GM12892 (cell line): ENCODE measurements at regions not wholly inside any gene's neighbourhood (a gene's known extent, or its start where the extent isn't known, plus 50 kb on each side); places are given as distances from the start of the nearest gene placed in this dataset.

Experiments used
- DNase-seq: peaks from one replicate; pipeline ENCODE4 v3.0.0; 2011; ENCODE audit not compliant: insufficient read length
- FAIRE-seq: peaks from 2 replicates; lab custom pipeline; 2011; peaks lifted over from hg19 to GRCh38; lab: Jason Lieb, UNC
- POLR2A ChIP-seq: IDR thresholded peaks from 2 replicates; pipeline ENCODE4 v1.6.1; 2011; ENCODE audit warnings: low read depth, low read length, control low read depth
- POLR2AphosphoS5 ChIP-seq: IDR thresholded peaks from 2 replicates; pipeline ENCODE4 v1.6.1; 2011; ENCODE audit warnings: low read depth, low read length, control low read depth
- TAF1 ChIP-seq: IDR thresholded peaks from 2 replicates; pipeline ENCODE4 v1.6.1; 2011; ENCODE audit warnings: low read depth, mild to moderate bottlenecking, control low read depth, low read length, borderline replicate concordance

DNA sequence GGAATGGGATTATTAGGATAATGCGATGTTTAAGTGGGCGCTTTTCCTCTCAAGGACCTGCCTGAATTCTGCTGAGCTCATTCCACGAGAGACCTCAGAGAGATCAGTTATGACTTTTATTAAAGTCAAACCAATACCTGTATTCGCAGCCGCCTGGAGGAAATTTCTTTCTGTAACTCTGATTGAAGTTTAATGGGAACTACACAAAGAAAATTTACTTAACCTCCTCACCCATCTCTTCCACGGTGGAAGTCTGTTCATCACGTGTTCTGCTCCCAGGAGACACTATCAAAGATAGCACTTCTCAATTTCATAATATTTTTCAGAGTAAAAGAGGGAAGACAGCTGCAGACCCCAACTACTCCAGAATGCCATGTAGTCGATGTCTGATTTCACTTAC lies 334.7 kb upstream of the POU3F1 start:
- DNase-seq (no peak), FAIRE-seq (no peak)
- TF ChIP-seq POLR2A = no peak
- no peak for TF ChIP-seq TAF1
- no peak for TF ChIP-seq POLR2AphosphoS5

DNA sequence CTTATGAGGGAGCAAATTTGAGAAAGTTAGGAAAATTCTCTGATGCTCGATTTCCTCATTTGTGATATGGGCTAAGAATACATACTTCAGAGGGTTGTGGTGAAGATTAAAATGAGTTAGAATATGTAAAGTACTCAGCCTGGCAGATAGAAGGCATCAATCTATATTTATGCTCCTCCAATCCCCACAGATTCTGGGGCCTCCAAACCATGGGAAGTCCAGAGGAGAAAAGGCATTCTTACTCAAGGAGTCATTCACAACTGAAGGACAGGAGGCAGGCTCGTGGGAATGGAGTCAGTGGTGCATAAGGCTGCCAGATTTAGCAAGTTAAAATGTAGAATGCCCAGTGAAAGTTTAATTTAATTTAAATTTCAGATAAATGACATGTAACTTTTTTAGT lies 330.0 kb upstream of the POU3F1 start:
- FAIRE-seq = no peak
- no peak for TF ChIP-seq POLR2AphosphoS5
- no peak for TF ChIP-seq POLR2A
- no peak for TF ChIP-seq TAF1
- no peak for DNase-seq

DNA sequence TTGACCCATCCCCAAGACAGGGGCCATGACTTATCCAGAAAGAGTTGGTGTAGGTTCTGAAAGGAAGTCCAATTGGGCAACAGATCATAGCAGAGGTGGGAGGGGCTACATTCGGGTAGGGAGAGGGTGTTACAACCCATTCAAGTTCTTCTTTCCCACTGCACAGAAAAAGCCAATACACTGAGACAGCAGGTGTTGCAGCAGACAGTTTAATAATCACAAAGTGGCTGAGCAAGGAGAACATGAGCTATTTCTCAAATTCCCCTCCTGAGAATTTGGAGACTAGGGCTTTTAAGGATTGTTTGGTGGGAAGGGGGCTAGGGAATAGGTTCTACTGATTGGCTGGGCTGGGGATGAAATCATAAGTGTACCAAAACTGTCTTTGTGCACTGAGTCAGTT lies 328.4 kb upstream of the POU3F1 start:
- TF ChIP-seq TAF1 (no peak), POLR2AphosphoS5 (no peak), POLR2A (no peak)
- no peak for FAIRE-seq
- DNase-seq = no peak

DNA sequence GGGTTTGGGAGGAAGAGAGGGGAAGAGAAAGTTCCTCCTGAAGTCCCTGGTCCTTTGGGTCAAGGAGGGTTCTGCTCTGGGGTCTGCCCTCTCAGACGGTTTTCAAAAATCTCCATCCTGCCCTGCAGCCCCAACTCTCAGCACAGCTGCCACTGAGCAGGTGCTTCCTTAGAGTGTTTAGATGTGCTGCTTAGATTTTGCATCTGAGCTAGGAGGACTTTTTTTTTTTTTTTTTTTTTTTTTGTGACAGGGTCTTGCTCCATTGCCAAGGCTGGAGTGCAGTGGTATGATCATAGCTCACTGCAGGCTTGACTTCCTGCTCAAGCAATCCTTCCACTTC lies 324.9 kb upstream of the POU3F1 start:
- TF ChIP-seq TAF1 (no peak), POLR2AphosphoS5 (no peak), POLR2A (no peak)
- no peak for DNase-seq
- no peak for FAIRE-seq

DNA sequence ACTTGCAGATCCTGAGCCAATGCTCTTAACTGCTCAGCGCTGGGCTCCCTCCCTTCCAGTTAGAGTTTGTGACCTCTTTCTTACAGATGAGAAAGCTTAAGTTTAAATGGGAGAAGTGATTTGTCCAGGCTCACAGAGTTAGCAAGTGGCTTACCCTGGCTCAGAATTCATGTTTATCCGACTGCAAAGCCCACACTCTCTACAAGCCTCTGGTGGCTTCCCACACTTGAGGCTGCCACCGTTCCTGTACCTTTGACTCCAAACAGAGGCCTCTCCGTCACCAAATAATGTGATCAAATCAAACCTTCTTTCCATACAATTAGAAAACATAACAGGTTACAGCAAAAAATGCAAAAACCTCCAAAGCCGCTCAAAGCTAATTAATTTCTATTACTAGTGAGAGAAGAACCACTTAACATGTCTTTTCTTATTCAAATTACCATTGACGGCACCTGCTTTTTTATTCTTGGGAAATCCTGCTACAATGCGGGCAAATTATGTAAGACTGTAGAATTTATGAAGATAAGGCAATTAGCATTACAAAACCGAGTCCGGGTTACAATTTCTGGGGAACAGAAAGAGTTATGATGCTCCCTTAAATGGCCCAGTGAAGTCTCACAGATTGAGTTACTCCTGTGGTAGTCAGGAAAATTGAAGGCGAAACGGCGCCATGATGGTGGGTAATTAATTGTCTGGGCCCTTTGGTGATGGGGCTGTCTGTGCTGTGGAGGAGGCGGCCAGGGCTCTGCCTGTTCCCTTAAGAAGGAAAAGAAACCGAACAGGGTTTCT lies 324.3 kb upstream of the POU3F1 start:
- DNase-seq = no peak
- no peak for FAIRE-seq
- TF ChIP-seq TAF1 (no peak), POLR2AphosphoS5 (no peak), POLR2A (no peak)

DNA sequence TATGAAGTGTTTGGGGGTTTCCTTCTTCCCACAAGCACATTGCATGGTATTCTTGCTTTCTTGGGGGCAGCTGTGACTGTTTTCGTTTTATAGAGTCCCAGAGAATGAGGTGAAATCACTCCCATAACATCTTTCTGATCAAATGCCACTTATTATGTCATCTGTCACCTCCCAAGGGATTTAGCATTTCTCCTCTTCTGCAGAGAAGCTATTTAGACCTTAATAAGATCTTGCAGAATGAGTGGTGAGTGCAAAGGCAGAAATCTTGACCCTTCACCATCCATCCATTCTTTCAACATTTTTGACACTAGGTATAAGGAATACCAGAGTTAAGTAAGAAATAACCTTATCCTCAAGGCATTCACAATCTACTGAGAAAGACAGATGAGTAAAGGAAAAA lies 318.6 kb upstream of the POU3F1 start:
- DNase-seq = no peak
- TF ChIP-seq POLR2AphosphoS5 (no peak), POLR2A (no peak), TAF1 (no peak)
- FAIRE-seq = no peak

DNA sequence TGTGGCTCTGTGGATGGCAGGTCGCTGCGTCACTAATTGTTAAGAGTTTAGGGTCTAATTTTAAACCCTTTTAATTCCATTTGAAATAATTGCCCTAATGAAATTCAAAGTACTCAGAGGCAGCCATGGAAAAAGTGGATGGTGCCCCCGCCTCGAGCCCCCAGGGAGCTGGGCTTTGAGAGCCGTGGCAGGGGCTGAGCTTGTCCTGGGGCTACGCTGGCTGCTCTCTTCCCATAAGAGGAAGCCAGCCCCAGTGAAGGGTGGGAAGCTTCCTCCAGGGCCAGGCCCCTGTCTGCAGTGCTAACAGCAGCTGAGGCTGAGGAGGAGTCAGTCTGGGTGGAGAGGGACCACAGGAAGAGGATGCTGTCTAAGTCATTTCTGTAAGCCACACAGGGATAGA lies 315.0 kb upstream of the POU3F1 start:
- DNase-seq (no peak), FAIRE-seq (no peak)
- TF ChIP-seq POLR2AphosphoS5 = no peak
- TF ChIP-seq POLR2A = no peak
- TF ChIP-seq TAF1 = no peak

DNA sequence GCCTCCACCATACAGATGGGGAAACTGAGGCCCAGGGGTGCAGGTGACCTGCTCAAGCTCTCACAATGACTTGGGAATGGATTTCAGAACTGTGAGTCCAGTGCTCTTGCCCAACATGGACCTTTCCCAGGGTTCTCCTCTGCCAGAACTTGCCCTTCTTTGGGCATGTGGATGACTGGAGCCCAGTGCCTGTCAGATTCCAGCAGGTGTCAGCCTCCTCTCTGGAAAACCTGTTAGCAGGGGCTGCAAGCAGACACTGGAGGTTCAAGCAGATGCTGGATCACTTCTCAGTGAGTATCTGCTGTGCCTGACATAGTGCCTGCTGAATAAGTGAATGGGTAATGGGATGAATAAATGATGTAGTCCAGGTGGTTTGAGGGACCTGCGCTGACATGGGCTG lies 314.2 kb upstream of the POU3F1 start:
- FAIRE-seq (no peak), DNase-seq (no peak)
- TF ChIP-seq POLR2AphosphoS5 (no peak), TAF1 (no peak), POLR2A (no peak)

DNA sequence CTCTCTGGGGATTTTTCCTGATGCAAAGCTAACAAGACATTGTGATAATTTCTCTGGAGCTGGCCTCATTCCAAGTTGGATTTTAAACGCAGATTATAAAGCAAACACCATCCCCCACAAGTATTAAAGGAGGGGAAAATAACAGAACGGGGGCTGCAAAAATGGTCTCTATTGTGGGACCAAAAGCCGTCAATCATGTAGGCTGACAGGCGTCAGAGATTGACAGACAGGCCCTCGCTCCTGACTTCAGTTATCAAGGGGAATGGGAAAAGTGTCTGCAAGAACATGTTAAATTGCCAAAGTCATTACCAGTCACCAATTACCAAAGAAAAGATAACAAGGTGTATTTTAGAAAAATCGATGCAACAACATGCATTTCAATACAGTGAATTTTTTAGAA lies 307.4 kb upstream of the POU3F1 start:
- TF ChIP-seq POLR2A (no peak), POLR2AphosphoS5 (no peak), TAF1 (no peak)
- FAIRE-seq (no peak), DNase-seq (no peak)

DNA sequence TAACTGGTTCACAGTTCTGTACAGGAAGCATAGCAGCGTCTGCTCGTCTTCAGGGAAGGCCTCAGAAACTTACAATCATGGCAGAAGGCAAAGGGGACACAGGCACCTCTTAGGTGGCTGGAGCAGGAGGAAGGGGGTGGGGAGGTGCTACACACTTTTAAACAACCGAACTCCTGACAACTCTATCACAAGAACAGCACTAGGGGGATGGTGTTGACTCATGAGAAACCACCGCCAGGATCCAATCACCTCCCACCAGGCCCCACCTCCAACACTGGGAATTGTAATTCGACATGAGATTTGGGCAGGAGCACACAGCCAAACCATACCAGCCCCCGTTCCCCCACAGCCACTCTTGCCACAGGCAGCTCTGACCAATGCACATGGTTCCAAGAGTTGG lies 306.3 kb upstream of the POU3F1 start:
- no peak for FAIRE-seq
- TF ChIP-seq POLR2A (no peak), TAF1 (no peak), POLR2AphosphoS5 (no peak)
- DNase-seq = no peak

DNA sequence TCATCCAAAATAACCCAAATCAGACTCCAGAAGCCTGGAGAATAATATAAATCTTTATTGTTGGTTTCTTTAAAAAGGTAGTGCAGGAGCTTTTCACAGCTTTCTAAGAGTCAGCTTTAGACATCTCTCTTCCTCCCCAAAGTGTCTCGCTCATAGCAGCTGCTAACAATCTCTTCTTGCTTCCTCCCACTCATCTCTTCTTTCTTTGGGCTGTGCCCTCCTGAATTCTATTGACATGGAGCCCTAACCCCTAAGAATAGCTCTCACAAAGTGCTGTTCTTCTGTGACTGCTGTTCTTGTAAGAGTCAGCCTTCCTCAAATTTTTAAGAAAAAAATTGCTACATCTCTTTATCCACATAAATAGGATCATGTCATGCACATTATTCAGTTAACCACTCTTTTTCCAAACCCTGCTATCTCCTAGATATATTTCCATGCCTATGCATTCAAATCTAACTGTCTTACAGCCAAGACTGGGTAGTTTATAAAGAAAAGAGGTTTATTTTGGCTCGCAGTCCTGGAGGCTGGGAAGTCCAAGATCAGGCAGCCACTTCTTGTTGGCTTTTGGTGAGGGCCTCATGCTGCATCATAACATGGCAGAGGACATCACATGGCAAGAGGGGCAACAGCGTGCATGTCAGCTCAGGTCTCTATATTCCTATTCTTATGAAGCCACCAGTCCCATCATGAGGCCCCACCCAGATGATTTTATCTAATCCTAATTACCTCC lies 301.0 kb upstream of the POU3F1 start:
- TF ChIP-seq TAF1 (no peak), POLR2A (no peak), POLR2AphosphoS5 (no peak)
- FAIRE-seq (no peak), DNase-seq (no peak)

DNA sequence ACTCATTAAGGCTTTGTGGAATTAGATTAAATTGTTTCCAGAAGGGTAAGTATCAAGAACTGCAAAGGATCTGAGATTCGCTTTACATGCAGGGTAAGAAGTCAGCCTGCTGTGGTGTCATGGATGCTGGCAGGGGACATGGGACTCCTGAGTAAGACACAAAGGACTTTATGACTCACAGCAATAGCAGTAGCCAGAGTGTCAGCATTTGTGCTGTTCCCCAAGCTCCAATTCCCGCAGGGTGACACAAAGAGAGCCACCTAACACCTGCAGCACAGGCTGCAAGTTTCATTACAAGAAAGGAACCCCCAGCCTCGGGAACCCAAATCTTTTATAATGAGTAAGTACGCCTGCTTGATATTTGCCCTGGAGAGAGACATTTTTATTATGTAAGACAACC lies 298.1 kb upstream of the POU3F1 start:
- TF ChIP-seq TAF1 (no peak), POLR2AphosphoS5 (no peak), POLR2A (no peak)
- peak; percentile 67 for FAIRE-seq
- no peak for DNase-seq

DNA sequence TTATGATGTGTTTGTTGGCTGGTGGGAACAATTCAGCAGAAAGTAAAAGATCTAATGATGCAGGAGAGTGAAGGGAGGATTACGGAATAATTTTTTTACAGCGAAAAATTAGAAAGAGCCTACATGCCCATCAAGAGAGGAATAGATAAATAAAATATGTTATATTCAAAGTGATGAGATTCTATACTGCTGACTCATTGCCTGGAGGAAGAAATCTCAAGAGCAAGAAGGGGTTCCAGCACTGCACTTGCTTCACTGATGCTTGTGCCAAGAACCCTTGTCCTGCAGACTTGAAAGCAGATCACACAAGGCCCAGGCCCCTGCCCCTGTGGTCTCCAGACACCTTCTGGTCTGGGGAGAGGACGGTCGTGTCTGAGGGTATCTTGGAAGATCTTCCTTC lies 295.1 kb upstream of the POU3F1 start:
- TF ChIP-seq POLR2AphosphoS5 (no peak), TAF1 (no peak), POLR2A (no peak)
- FAIRE-seq = no peak

More for the DNA sequence above, 295.1 kb upstream of the POU3F1 start:
- DNase-seq = no peak
